ENCODE measurements at regions not wholly inside any gene's neighbourhood (a gene's known extent, or its start where the extent isn't known, plus 50 kb on each side); places are given as distances from the start of the nearest gene placed in this dataset.

- ChIA-PET CTCF (no interaction called here), POLR2A (no interaction called here)
- Histone ChIP-seq H3K9me3 (no peaks in the 10 kb centered on the region), H3K4me3 (ENCODE audit: low read depth, low read length) (no peak overlapping the region), H3K27me3 (replicated peaks; ENCODE audit: control insufficient read depth, insufficient read depth, low read length) (no peaks in the 10 kb centered on the region), H3K4me1 (no peaks in the 10 kb centered on the region), H3K36me3 (ENCODE audit: control insufficient read depth, insufficient read depth, low read length) (no peaks in the 10 kb centered on the region)
- Mint-ChIP-seq H3K4me3 (ENCODE audit: unreplicated experiment) (no peak overlapping the region), H3K27ac (ENCODE audit: unreplicated experiment) (no peak overlapping the region), H3K9me3 (ENCODE audit: unreplicated experiment) (no peaks in the 10 kb centered on the region), H3K4me1 (ENCODE audit: low read depth, unreplicated experiment) (no peaks in the 10 kb centered on the region), H3K36me3 (ENCODE audit: insufficient read depth, unreplicated experiment) (no peaks in the 10 kb centered on the region), H3K27me3 (ENCODE audit: insufficient read depth, unreplicated experiment) (peaks cover 3% of the 10 kb centered on the region)
- intact Hi-C loops (cut with micrococcal nuclease; ENCODE audit: unreplicated experiment) = no loop called here
- no peak for DNase-seq
- TF ChIP-seq CTCF (IDR thresholded peaks at IDR 0.05; ENCODE audit: insufficient read depth in 1 of 2, low read depth in 1 of 2, low read length in 1 of 2, severe bottlenecking in 1 of 2, unreplicated experiment in 1 of 2) = no peak
- no TSS peak for BruUV-seq (replicated peaks)
Observed at GRCh38 chr3:159271799-159272512, 470.1 kb downstream of the MFSD1 start.

GRCh38 chr3:159273070-159273469 is 471.2 kb downstream of the MFSD1 start:
- H3K9me3 ChIP-seq = no peaks in the 10 kb centered on the region
- H3K27ac Mint-ChIP-seq (ENCODE audit: unreplicated experiment) = no peak overlapping the region
- H3K9me3 Mint-ChIP-seq (ENCODE audit: unreplicated experiment) = no peaks in the 10 kb centered on the region
- no peaks in the 10 kb centered on the region for H3K36me3 Mint-ChIP-seq (ENCODE audit: insufficient read depth, unreplicated experiment)
- no peaks in the 10 kb centered on the region for H3K4me1 Mint-ChIP-seq (ENCODE audit: low read depth, unreplicated experiment)
- BruUV-seq (replicated peaks) = no TSS peak
- H3K27me3 ChIP-seq (replicated peaks; ENCODE audit: control insufficient read depth, insufficient read depth, low read length) = no peaks in the 10 kb centered on the region
- H3K4me3 Mint-ChIP-seq (ENCODE audit: unreplicated experiment) = no peak overlapping the region
- peaks cover 3% of the 10 kb centered on the region for H3K27me3 Mint-ChIP-seq (ENCODE audit: insufficient read depth, unreplicated experiment)
- no peak for TF ChIP-seq CTCF (IDR thresholded peaks at IDR 0.05; ENCODE audit: insufficient read depth in 1 of 2, low read depth in 1 of 2, low read length in 1 of 2, severe bottlenecking in 1 of 2, unreplicated experiment in 1 of 2)
- CTCF ChIA-PET = no interaction called here
- no peaks in the 10 kb centered on the region for H3K36me3 ChIP-seq (ENCODE audit: control insufficient read depth, insufficient read depth, low read length)
- DNase-seq = no peak
- POLR2A ChIA-PET = no interaction called here
- no peak overlapping the region for H3K4me3 ChIP-seq (ENCODE audit: low read depth, low read length)
- intact Hi-C loops (cut with micrococcal nuclease; ENCODE audit: unreplicated experiment) = no loop called here
- no peaks in the 10 kb centered on the region for H3K4me1 ChIP-seq

GRCh38 chr3:159273608-159274007 is 471.8 kb downstream of the MFSD1 start:
- H3K9me3 Mint-ChIP-seq (ENCODE audit: unreplicated experiment) = no peaks in the 10 kb centered on the region
- Histone ChIP-seq H3K9me3 (no peaks in the 10 kb centered on the region), H3K4me1 (no peaks in the 10 kb centered on the region), H3K4me3 (ENCODE audit: low read depth, low read length) (no peak overlapping the region), H3K36me3 (ENCODE audit: control insufficient read depth, insufficient read depth, low read length) (no peaks in the 10 kb centered on the region), H3K27me3 (replicated peaks; ENCODE audit: control insufficient read depth, insufficient read depth, low read length) (no peaks in the 10 kb centered on the region)
- BruUV-seq (replicated peaks) = no TSS peak
- POLR2A ChIA-PET = no interaction called here
- peaks cover 3% of the 10 kb centered on the region for H3K27me3 Mint-ChIP-seq (ENCODE audit: insufficient read depth, unreplicated experiment)
- DNase-seq = peak; percentile 40 to 68
- H3K4me3 Mint-ChIP-seq (ENCODE audit: unreplicated experiment) = no peak overlapping the region
- TF ChIP-seq CTCF (IDR thresholded peaks at IDR 0.05; ENCODE audit: insufficient read depth in 1 of 2, low read depth in 1 of 2, low read length in 1 of 2, severe bottlenecking in 1 of 2, unreplicated experiment in 1 of 2) = no peak
- no peaks in the 10 kb centered on the region for H3K4me1 Mint-ChIP-seq (ENCODE audit: low read depth, unreplicated experiment)
- intact Hi-C loops (cut with micrococcal nuclease; ENCODE audit: unreplicated experiment) = no loop called here
- CTCF ChIA-PET = no interaction called here
- no peaks in the 10 kb centered on the region for H3K36me3 Mint-ChIP-seq (ENCODE audit: insufficient read depth, unreplicated experiment)
- no peak overlapping the region for H3K27ac Mint-ChIP-seq (ENCODE audit: unreplicated experiment)
